PC-9 (cell line): ENCODE measurements at regions not wholly inside any gene's neighbourhood (a gene's known extent, or its start where the extent isn't known, plus 50 kb on each side); places are given as distances from the start of the nearest gene placed in this dataset.

Experiments
- BruUV-seq: library from RNA; stranded (reverse); fragments of 400-500 nt; replicated peaks from 2 replicates; lab custom pipeline; 2021; lab: Mats Ljungman, UMichigan
- CTCF ChIA-PET: fragments of 300-600 bp; sonication (Branson Sonifier 250); formaldehyde crosslinking; loops from one replicate; lab custom pipeline; 2022; ENCODE audit warnings: antibody characterized with exemption; lab: Charles Lee
- POLR2A ChIA-PET: fragments of 300-600 bp; sonication (Branson Sonifier 250); formaldehyde crosslinking; loops from one replicate; lab custom pipeline; 2022; ENCODE audit warnings: antibody characterized with exemption; ENCODE audit not compliant: unreplicated experiment; lab: Charles Lee
- DNase-seq, 2 experiments: peaks; one replicate each; pipeline versions ENCODE4 v3.0.0 to v3.0.0-alpha.2; 2015 to 2022; ENCODE audit warnings: mixed read lengths in 1 of 2
- H2AFZ ChIP-seq: fragments of 200-600 bp; sonication (generic); 2 replicates; pipeline ENCODE4 v1.8.1; 2017; ENCODE audit warnings: antibody characterized with exemption
- H3F3A ChIP-seq: fragments of 200-600 bp; sonication (generic); 2 replicates; pipeline ENCODE4 v1.8.1; 2017; ENCODE audit warnings: antibody characterized with exemption, mild to moderate bottlenecking, low read depth; ENCODE audit not compliant: insufficient read depth
- H3K27ac ChIP-seq: fragments of 200-600 bp; sonication (generic); 2 replicates; pipeline ENCODE4 v1.6.1; 2016; ENCODE audit warnings: mixed run types
- H3K27me3 ChIP-seq: fragments of 200-600 bp; sonication (generic); 2 replicates; pipeline ENCODE4 v1.6.1; 2016; ENCODE audit warnings: low read depth, mixed run types; ENCODE audit not compliant: insufficient read depth
- H3K36me3 ChIP-seq: fragments of 200-600 bp; sonication (generic); 2 replicates; pipeline ENCODE4 v1.6.1; 2016; ENCODE audit warnings: low read depth, mixed run types
- H3K4me1 ChIP-seq: fragments of 200-600 bp; sonication (generic); replicated peaks from 2 replicates; pipeline ENCODE4 v1.6.1; 2016; ENCODE audit warnings: mixed run types; ENCODE audit not compliant: insufficient read depth
- H3K4me2 ChIP-seq: fragments of 200-600 bp; sonication (generic); 2 replicates; pipeline ENCODE4 v1.6.1; 2017; ENCODE audit warnings: mixed run types
- H3K4me3 ChIP-seq: fragments of 200-600 bp; sonication (generic); 2 replicates; pipeline ENCODE4 v1.6.1; 2016; ENCODE audit warnings: mixed run types
- H3K79me2 ChIP-seq: fragments of 200-600 bp; sonication (generic); 2 replicates; pipeline ENCODE4 v1.6.1; 2017; ENCODE audit warnings: low read depth, mixed run types
- H3K9me2 ChIP-seq: fragments of 200-600 bp; sonication (generic); 2 replicates; pipeline ENCODE4 v1.8.1; 2017; ENCODE audit warnings: mild to moderate bottlenecking; ENCODE audit not compliant: insufficient read depth
- H3K9me3 ChIP-seq: fragments of 200-600 bp; sonication (generic); 2 replicates; pipeline ENCODE4 v1.8.1; 2016; ENCODE audit warnings: low read depth; ENCODE audit not compliant: insufficient read depth
- H4K20me1 ChIP-seq: fragments of 200-600 bp; sonication (generic); 2 replicates; pipeline ENCODE4 v1.8.1; 2017; ENCODE audit not compliant: insufficient read depth
- CTCF ChIP-seq: fragments of 200-600 bp; sonication (generic); conservative IDR thresholded peaks from 2 replicates; pipeline ENCODE4 v1.6.1; 2017; ENCODE audit warnings: mixed run types, antibody characterized with exemption, mild to moderate bottlenecking, moderate library complexity
- EZH2 ChIP-seq: fragments of 200-600 bp; sonication (generic); IDR thresholded peaks from 2 replicates; pipeline ENCODE4 v1.8.0; 2017; ENCODE audit warnings: antibody characterized with exemption, low read depth
- intact Hi-C: fragments of 100-400 bp; cut with micrococcal nuclease; formaldehyde crosslinking; loops from one replicate; pipeline ENCODE4 v1.10.0; 2022; ENCODE audit not compliant: unreplicated experiment

- Histone ChIP-seq H3K27me3 (peaks cover 100% of the 10 kb centered on the region), H3K4me2 (no peak overlapping the region), H3K9me3 (no peaks in the 10 kb centered on the region), H3K79me2 (no peaks in the 10 kb centered on the region), H3K4me1 (no peaks in the 10 kb centered on the region), H4K20me1 (no peaks in the 10 kb centered on the region; the same call in 1 of the 2 replicates), H2AFZ (no peak overlapping the region), H3F3A (no peaks in the 10 kb centered on the region), H3K9me2 (no peaks in the 10 kb centered on the region), H3K27ac (no peak overlapping the region), H3K36me3 (no peaks in the 10 kb centered on the region), H3K4me3 (no peak overlapping the region)
- intact Hi-C loops, result no loop called here
- DNase-seq, result no peak
- TF ChIP-seq CTCF, result no peak
- TF ChIP-seq EZH2, result no peak
- POLR2A ChIA-PET, result no interaction called here
- no TSS peak for BruUV-seq
- CTCF ChIA-PET, result no interaction called here
These were observed 101.0 kb upstream of the LINGO1 start for GRCh38 chr15:77733579-77734300.

- CTCF ChIA-PET, result no interaction called here
- Histone ChIP-seq H3K4me2 (no peak overlapping the region), H3K4me3 (no peak overlapping the region), H3K4me1 (no peaks in the 10 kb centered on the region), H3K27me3 (peaks cover 99% of the 10 kb centered on the region), H2AFZ (no peak overlapping the region), H3K79me2 (no peaks in the 10 kb centered on the region), H3K9me3 (no peaks in the 10 kb centered on the region), H4K20me1 (no peaks in the 10 kb centered on the region; the same call in 1 of the 2 replicates), H3K36me3 (no peaks in the 10 kb centered on the region), H3K9me2 (no peaks in the 10 kb centered on the region), H3K27ac (no peak overlapping the region), H3F3A (no peaks in the 10 kb centered on the region)
- intact Hi-C loops, result no loop called here
- no peak for DNase-seq
- TF ChIP-seq CTCF (no peak), EZH2 (no peak)
- POLR2A ChIA-PET, result no interaction called here
- BruUV-seq, result no TSS peak
These were observed 100.0 kb upstream of the LINGO1 start for GRCh38 chr15:77732514-77733335.

- POLR2A ChIA-PET, result no interaction called here
- Histone ChIP-seq H4K20me1 (no peaks in the 10 kb centered on the region; the same call in 1 of the 2 replicates), H3K27me3 (peaks cover 94% of the 10 kb centered on the region), H3K36me3 (no peaks in the 10 kb centered on the region), H3K9me3 (no peaks in the 10 kb centered on the region), H3K4me3 (no peak overlapping the region), H3K9me2 (no peaks in the 10 kb centered on the region), H2AFZ (no peak overlapping the region), H3K79me2 (no peaks in the 10 kb centered on the region), H3K4me1 (no peaks in the 10 kb centered on the region), H3F3A (no peaks in the 10 kb centered on the region), H3K4me2 (no peak overlapping the region), H3K27ac (no peak overlapping the region)
- BruUV-seq, result no TSS peak
- no peak for DNase-seq
- TF ChIP-seq CTCF, result no peak
- no peak for TF ChIP-seq EZH2
- CTCF ChIA-PET, result no interaction called here
- intact Hi-C loops, result no loop called here
These were observed 99.2 kb upstream of the LINGO1 start for GRCh38 chr15:77731945-77732344.
